Dermis blood vessel endothelial cell (primary cell): ENCODE measurements at regions not wholly inside any gene's neighbourhood (a gene's known extent, or its start where the extent isn't known, plus 50 kb on each side); places are given as distances from the start of the nearest gene placed in this dataset.

Experiments used
- DNase-seq: peaks from one replicate; pipeline ENCODE4 v3.0.0; 2010

- DNase-seq, result no peak
Measured at GRCh38 chr16:6112700-6113099, 1015.1 kb upstream of the EEF2KMT start.

- DNase-seq, result no peak
Measured at GRCh38 chr16:6111390-6111789, 1013.8 kb upstream of the EEF2KMT start.

GRCh38 chr16:6110346-6110745 lies 1012.8 kb upstream of the EEF2KMT start:
- DNase-seq, result no peak

- DNase-seq, result no peak
Measured at GRCh38 chr16:6106061-6106460, 1008.5 kb upstream of the EEF2KMT start.

- no peak for DNase-seq
Measured at GRCh38 chr16:6105115-6105514, 1007.5 kb upstream of the EEF2KMT start.

GRCh38 chr16:6104428-6104827 lies 1006.8 kb upstream of the EEF2KMT start:
- DNase-seq, result no peak

GRCh38 chr16:6103561-6103960 lies 1006.0 kb upstream of the EEF2KMT start:
- no peak for DNase-seq

- no peak for DNase-seq
Measured at GRCh38 chr16:6099102-6099501, 1001.5 kb upstream of the EEF2KMT start.

GRCh38 chr16:6096931-6097670 lies 999.5 kb upstream of the EEF2KMT start:
- DNase-seq, result no peak

GRCh38 chr16:6095414-6095813 lies 997.8 kb upstream of the EEF2KMT start:
- no peak for DNase-seq

- no peak for DNase-seq
Measured at GRCh38 chr16:6091021-6091420, 993.4 kb upstream of the EEF2KMT start.

- peak; percentile 2 for DNase-seq
Measured at GRCh38 chr16:6081320-6081976, 983.9 kb upstream of the EEF2KMT start.

GRCh38 chr16:6076631-6077030 lies 979.0 kb upstream of the EEF2KMT start:
- no peak for DNase-seq

GRCh38 chr16:6068063-6068462 lies 970.5 kb upstream of the EEF2KMT start:
- DNase-seq, result no peak

GRCh38 chr16:6066652-6067051 lies 969.1 kb upstream of the EEF2KMT start:
- DNase-seq, result no peak

- no peak for DNase-seq
Measured at GRCh38 chr16:6063526-6063925, 965.9 kb upstream of the EEF2KMT start.

- DNase-seq, result no peak
Measured at GRCh38 chr16:6059671-6060070, 962.1 kb upstream of the EEF2KMT start.

GRCh38 chr16:6057821-6058220 lies 960.2 kb upstream of the EEF2KMT start:
- no peak for DNase-seq

GRCh38 chr16:6048017-6048416 lies 950.4 kb upstream of the EEF2KMT start:
- no peak for DNase-seq

GRCh38 chr16:6047325-6047724 lies 949.7 kb upstream of the EEF2KMT start:
- DNase-seq, result no peak

GRCh38 chr16:6038941-6039645 lies 941.5 kb upstream of the EEF2KMT start:
- no peak for DNase-seq

- DNase-seq, result no peak
Measured at GRCh38 chr16:6035161-6035560, 937.6 kb upstream of the EEF2KMT start.

- DNase-seq, result no peak
Measured at GRCh38 chr16:6034511-6034910, 936.9 kb upstream of the EEF2KMT start.

- no peak for DNase-seq
Measured at GRCh38 chr16:6032438-6032837, 934.8 kb upstream of the EEF2KMT start.
